ENCODE measurements at regions not wholly inside any gene's neighbourhood (a gene's known extent, or its start where the extent isn't known, plus 50 kb on each side); places are given as distances from the start of the nearest gene placed in this dataset.

- DNase-seq, result no peak
Measured at GRCh38 chr11:11076879-11077278, 219.0 kb upstream of the ZBED5 start.

GRCh38 chr11:11076276-11076675 lies 218.4 kb upstream of the ZBED5 start:
- no peak for DNase-seq

GRCh38 chr11:11075515-11076171 lies 217.8 kb upstream of the ZBED5 start:
- DNase-seq, result no peak

GRCh38 chr11:11074686-11075335 lies 217.0 kb upstream of the ZBED5 start:
- no peak for DNase-seq

GRCh38 chr11:11073996-11074395 lies 216.1 kb upstream of the ZBED5 start:
- DNase-seq, result no peak

- DNase-seq, result no peak
Measured at GRCh38 chr11:11072067-11072466, 214.2 kb upstream of the ZBED5 start.

GRCh38 chr11:11071486-11071885 lies 213.6 kb upstream of the ZBED5 start:
- no peak for DNase-seq

GRCh38 chr11:11070976-11071375 lies 213.1 kb upstream of the ZBED5 start:
- DNase-seq, result no peak

- no peak for DNase-seq
Measured at GRCh38 chr11:11069841-11070835, 212.3 kb upstream of the ZBED5 start.

GRCh38 chr11:11068113-11068512 lies 210.3 kb upstream of the ZBED5 start:
- no peak for DNase-seq

- DNase-seq, result no peak
Measured at GRCh38 chr11:11065396-11065795, 207.5 kb upstream of the ZBED5 start.

GRCh38 chr11:11057472-11057854 lies 199.6 kb upstream of the ZBED5 start:
- DNase-seq, result no peak

GRCh38 chr11:11056749-11057471 lies 199.1 kb upstream of the ZBED5 start:
- DNase-seq, result no peak

GRCh38 chr11:11056316-11056715 lies 198.5 kb upstream of the ZBED5 start:
- no peak for DNase-seq

- DNase-seq, result no peak
Measured at GRCh38 chr11:11047851-11048610, 190.2 kb upstream of the ZBED5 start.

GRCh38 chr11:11046781-11047180 lies 188.9 kb upstream of the ZBED5 start:
- DNase-seq, result no peak

- no peak for DNase-seq
Measured at GRCh38 chr11:11045156-11045930, 187.5 kb upstream of the ZBED5 start.

GRCh38 chr11:11044137-11044855 lies 186.4 kb upstream of the ZBED5 start:
- DNase-seq, result no peak

- DNase-seq, result no peak
Measured at GRCh38 chr11:11043721-11044120, 185.9 kb upstream of the ZBED5 start.

GRCh38 chr11:11039208-11039965 lies 181.5 kb upstream of the ZBED5 start:
- DNase-seq, result no peak
